ENCODE measurements at regions not wholly inside any gene's neighbourhood (a gene's known extent, or its start where the extent isn't known, plus 50 kb on each side); places are given as distances from the start of the nearest gene placed in this dataset.

GRCh38 chr6:164408868-164409267 lies 900.5 kb downstream of the C6orf118 start:
- POLR2A ChIA-PET, result no interaction called here

GRCh38 chr6:164404812-164405488 lies 904.5 kb downstream of the C6orf118 start:
- POLR2A ChIA-PET, result no interaction called here
- Mint-ChIP-seq H3K36me3 (ENCODE audit: low read depth) (no peaks in the 10 kb centered on the region), H3K4me1 (ENCODE audit: low read depth) (no peaks in the 10 kb centered on the region), H3K9me3 (no peaks in the 10 kb centered on the region), H3K27ac (no peak overlapping the region), H3K4me3 (no peak overlapping the region), H3K27me3 (no peaks in the 10 kb centered on the region)
- CTCF ChIA-PET, result no interaction called here
- Histone ChIP-seq H3K4me3 (ENCODE audit: low read length) (no peak overlapping the region), H3K27ac (ENCODE audit: low read depth in 1 of 2, low read length in 2 of 2) (no peak overlapping the region), H3K9me3 (ENCODE audit: control insufficient read depth in 1 of 2, insufficient read depth in 1 of 2, low read length in 2 of 2) (no peaks in the 10 kb centered on the region), H3K36me3 (ENCODE audit: insufficient read depth, low read length) (no peaks in the 10 kb centered on the region), H3K27me3 (ENCODE audit: control insufficient read depth in 1 of 2, insufficient read depth in 2 of 2, low read length in 2 of 2) (no peaks in the 10 kb centered on the region), H3K4me1 (ENCODE audit: insufficient read depth, low read length) (no peaks in the 10 kb centered on the region)
- intact Hi-C loops (cut with DNase I, micrococcal nuclease), result no loop called here
- TF ChIP-seq CTCF (IDR thresholded peaks at IDR 0.05), result no peak
- DNase-seq (no peak), ATAC-seq (ENCODE audit: poor library complexity) (no peak)

More at GRCh38 chr6:164408868-164409267, 900.5 kb downstream of the C6orf118 start:
- CTCF ChIA-PET, result no interaction called here
- Histone ChIP-seq H3K27me3 (ENCODE audit: control insufficient read depth in 1 of 2, insufficient read depth in 2 of 2, low read length in 2 of 2) (no peaks in the 10 kb centered on the region), H3K4me3 (ENCODE audit: low read length) (no peak overlapping the region), H3K36me3 (ENCODE audit: insufficient read depth, low read length) (no peaks in the 10 kb centered on the region), H3K4me1 (ENCODE audit: insufficient read depth, low read length) (no peaks in the 10 kb centered on the region), H3K9me3 (ENCODE audit: control insufficient read depth in 1 of 2, insufficient read depth in 1 of 2, low read length in 2 of 2) (peaks cover 0 to 8% of the 10 kb centered on the region in 2 experiments), H3K27ac (ENCODE audit: low read depth in 1 of 2, low read length in 2 of 2) (no peak overlapping the region)
- no peaks in the 10 kb centered on the region for H3K4me1 Mint-ChIP-seq (ENCODE audit: low read depth)
- no peak for TF ChIP-seq CTCF (IDR thresholded peaks at IDR 0.05)
- no peaks in the 10 kb centered on the region for H3K9me3 Mint-ChIP-seq
- ATAC-seq (ENCODE audit: poor library complexity) (no peak), DNase-seq (no peak)
- H3K27me3 Mint-ChIP-seq, result peaks cover 5% of the 10 kb centered on the region
- no peaks in the 10 kb centered on the region for H3K36me3 Mint-ChIP-seq (ENCODE audit: low read depth)
- no peak overlapping the region for H3K4me3 Mint-ChIP-seq
- H3K27ac Mint-ChIP-seq, result no peak overlapping the region
- intact Hi-C loops (cut with DNase I, micrococcal nuclease), result no loop called here

- Mint-ChIP-seq H3K36me3 (ENCODE audit: low read depth) (no peaks in the 10 kb centered on the region), H3K27ac (no peak overlapping the region), H3K9me3 (no peaks in the 10 kb centered on the region), H3K27me3 (no peaks in the 10 kb centered on the region), H3K4me3 (no peak overlapping the region), H3K4me1 (ENCODE audit: low read depth) (no peaks in the 10 kb centered on the region)
- no peaks in the 10 kb centered on the region for H3K4me1 ChIP-seq (ENCODE audit: insufficient read depth, low read length)
- no peaks in the 10 kb centered on the region for H3K36me3 ChIP-seq (ENCODE audit: insufficient read depth, low read length)
- ChIA-PET CTCF (no interaction called here), POLR2A (no interaction called here)
- no peak for ATAC-seq (ENCODE audit: poor library complexity)
- no peak overlapping the region for H3K4me3 ChIP-seq (ENCODE audit: low read length)
- no peaks in the 10 kb centered on the region for H3K9me3 ChIP-seq (ENCODE audit: control insufficient read depth in 1 of 2, insufficient read depth in 1 of 2, low read length in 2 of 2)
- TF ChIP-seq CTCF (IDR thresholded peaks at IDR 0.05), result no peak
- H3K27ac ChIP-seq (ENCODE audit: low read depth in 1 of 2, low read length in 2 of 2), result no peak overlapping the region
- H3K27me3 ChIP-seq (ENCODE audit: control insufficient read depth in 1 of 2, insufficient read depth in 2 of 2, low read length in 2 of 2), result no peaks in the 10 kb centered on the region
- intact Hi-C loops (cut with DNase I, micrococcal nuclease), result no loop called here
- no peak for DNase-seq
Measured at GRCh38 chr6:164401871-164402270, 907.5 kb downstream of the C6orf118 start.

Measured in CD4-positive, alpha-beta T cell (primary cell).